ENCODE measurements at regions not wholly inside any gene's neighbourhood (a gene's known extent, or its start where the extent isn't known, plus 50 kb on each side); places are given as distances from the start of the nearest gene placed in this dataset.
"Not testable (repeated sequence)": the region's sequence is repeated elsewhere in the genome, so short reads cannot be mapped to it uniquely, and the experiment has no call there.

DNA sequence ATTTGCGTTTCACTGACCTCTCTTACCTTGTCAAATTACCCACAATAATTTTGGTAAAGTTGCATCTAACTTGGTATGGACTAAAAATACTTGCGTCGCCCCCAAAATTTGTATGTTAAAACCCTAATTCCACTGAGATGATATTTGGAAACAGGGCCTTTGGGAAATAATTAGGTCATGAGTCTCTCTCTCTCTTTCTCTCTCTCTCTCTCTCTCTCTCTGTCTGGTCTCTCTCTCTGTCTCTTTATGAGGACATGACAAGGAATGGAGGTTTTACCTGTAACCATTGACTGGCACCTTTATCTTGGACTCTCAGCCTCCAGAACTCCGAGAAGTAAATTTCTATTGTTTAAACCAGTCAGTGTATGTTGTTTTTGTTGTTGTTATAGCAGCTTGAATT, 111.5 kb upstream of the BDP1 start:
- DNase-seq; in situ Hi-C loops (cut with HindIII; ENCODE audit: low pct_ligation_motif_present, low pct_unique_long_range_greater_than_20kb, low sequenced_read_pairs): not testable (repeated sequence)

DNA sequence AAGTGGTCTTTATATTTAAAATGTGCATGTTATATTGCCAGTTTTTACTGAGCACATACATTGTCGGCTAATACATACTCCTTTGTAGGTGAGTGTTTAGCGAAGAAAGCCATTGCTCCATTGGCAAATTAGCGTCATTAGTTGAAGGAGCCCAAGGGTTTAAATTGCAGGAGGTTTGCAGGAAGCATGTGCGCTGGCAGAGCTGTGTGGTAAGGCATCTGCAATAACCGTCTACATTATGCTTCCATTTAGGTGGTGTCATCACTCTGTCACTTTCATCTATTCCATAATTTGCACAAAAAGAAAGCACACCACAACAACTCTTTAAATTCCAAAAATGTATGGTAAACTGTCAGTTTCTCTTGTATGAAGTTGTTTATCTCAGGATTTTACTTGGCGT, 82.8 kb upstream of the BDP1 start:
- DNase-seq; in situ Hi-C loops (cut with HindIII; ENCODE audit: low pct_ligation_motif_present, low pct_unique_long_range_greater_than_20kb, low sequenced_read_pairs): not testable (repeated sequence)

DNA sequence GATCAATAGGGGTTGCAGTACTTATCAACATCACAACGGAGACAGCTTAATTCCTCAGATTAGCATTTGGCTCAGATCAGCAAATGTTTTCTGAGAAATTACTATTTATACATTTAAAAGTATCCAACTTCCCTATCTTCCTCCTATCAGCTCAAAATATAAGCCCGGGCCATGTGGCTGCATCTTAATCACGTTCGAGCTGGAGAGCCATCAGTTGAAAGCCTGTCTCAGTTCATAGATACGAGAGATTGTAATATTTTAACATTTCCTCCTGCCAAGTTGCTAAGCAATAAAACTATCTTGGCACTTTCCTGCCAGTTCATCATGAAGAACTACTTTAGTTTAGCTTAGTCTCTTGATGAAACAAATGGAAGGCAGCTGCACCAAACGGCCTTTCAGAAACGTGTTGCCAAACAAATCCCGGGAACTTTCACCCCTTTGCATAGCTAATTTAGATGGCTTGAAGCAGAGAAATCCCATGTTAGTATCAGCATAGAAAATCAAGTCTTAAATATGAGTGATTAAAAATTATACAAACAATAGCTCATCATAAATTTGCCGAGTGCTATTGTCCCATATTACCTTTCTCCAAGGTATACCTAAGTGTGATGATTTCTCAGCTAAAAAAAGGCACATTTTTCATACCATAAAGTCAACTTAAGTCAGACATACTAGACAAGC, 82.3 kb upstream of the BDP1 start:
- in situ Hi-C loops (cut with HindIII; ENCODE audit: low pct_ligation_motif_present, low pct_unique_long_range_greater_than_20kb, low sequenced_read_pairs); DNase-seq: not testable (repeated sequence)

DNA sequence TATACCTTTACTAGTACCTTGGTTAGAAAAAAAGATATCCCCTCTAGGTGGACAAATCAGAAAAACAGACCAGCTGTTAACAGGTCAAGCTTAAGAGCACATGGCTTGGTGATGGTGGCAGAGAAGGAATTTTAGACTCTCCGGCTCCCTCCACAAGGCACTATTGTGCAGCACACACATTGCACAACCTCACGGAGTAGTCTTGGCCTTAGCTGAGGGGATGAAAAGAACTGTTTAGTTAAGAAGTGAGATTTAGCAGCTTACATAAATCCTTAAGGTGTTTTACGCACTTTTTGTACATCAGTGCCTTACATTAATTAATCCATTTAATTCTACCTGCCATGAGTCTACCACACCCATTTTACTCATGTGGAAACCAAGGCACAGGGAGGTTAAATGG, 71.2 kb upstream of the BDP1 start:
- DNase-seq; in situ Hi-C loops (cut with HindIII; ENCODE audit: low pct_ligation_motif_present, low pct_unique_long_range_greater_than_20kb, low sequenced_read_pairs): not testable (repeated sequence)

DNA sequence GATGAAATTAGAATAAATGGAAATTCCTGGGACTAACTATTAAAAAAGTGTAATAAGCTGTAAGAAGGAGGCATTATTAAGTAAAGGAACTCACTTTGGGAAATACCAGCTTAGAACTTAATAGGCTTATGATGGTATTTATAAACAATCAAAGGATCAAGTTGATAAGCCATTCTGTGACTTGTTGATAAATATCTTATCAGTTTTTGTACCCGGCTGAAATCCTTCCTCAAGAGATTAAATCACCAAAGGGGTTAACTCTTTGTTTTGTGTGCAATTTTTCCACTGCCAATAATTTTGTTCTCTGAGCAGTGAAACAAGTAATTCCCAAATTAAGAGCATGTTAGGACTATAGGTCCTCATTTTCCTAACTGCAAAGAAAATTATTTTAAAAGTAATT, 70.7 kb upstream of the BDP1 start:
- no peak for DNase-seq
- in situ Hi-C loops (cut with HindIII; ENCODE audit: low pct_ligation_motif_present, low pct_unique_long_range_greater_than_20kb, low sequenced_read_pairs) = no loop called here

DNA sequence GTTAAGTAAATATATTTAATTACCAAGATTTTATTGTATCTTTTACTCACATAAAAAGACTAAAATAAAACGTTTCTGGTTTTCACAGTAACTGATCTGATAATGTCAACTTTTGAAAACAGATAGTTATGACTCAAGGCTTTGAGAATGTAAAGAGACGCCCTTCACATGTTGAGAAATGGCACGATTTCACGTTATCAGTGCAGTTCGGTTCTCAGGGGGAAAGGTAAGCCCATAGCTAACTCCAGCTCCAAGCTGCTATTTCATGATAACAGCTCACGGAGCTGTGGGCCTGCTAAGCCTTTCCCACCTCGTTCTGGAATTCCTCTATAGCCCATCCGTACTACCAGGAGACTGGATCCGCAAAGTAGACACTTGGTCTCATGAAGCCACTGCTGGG, 70.2 kb upstream of the BDP1 start:
- in situ Hi-C loops (cut with HindIII; ENCODE audit: low pct_ligation_motif_present, low pct_unique_long_range_greater_than_20kb, low sequenced_read_pairs); DNase-seq: not testable (repeated sequence)

DNA sequence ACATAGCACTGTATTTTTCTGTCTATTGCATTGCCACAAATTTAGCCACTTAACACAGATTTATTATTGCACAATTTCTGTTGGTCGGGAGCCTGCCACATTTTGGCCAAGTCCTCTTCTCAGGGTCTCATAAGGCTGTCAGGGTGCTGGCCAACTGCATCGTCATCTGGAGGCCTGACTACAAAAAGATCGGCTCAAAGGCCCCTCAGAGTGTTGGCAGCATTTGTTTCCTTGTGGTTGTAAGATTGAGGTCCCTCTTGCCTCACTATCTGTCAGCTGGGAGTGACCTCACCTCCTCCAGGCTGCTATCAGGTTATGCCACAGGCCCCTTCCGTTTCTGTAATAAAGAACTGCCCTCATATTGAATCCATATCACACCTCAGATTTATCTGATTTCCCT, 67.3 kb upstream of the BDP1 start:
- DNase-seq; in situ Hi-C loops (cut with HindIII; ENCODE audit: low pct_ligation_motif_present, low pct_unique_long_range_greater_than_20kb, low sequenced_read_pairs): not testable (repeated sequence)

DNA sequence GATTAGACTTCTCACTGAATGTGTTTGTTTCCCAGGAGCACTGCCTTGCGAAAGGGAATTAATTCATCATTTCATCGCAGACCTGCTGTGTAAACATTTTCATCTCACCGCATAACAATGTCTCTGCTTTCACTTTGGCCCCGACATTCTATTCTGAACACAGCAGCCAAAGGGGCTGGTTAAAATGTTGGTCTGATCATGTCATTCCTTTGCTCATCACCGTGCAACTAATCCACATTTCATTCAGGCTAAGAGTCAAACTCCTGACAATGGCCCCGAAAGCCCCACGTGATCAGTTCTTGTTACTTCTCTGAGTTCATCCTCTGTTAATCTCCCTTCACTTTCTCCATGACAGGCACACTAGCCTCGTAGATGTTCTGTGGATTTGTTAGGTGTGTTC, 57.1 kb upstream of the BDP1 start:
- in situ Hi-C loops (cut with HindIII; ENCODE audit: low pct_ligation_motif_present, low pct_unique_long_range_greater_than_20kb, low sequenced_read_pairs) = not testable (repeated sequence)
- peak; percentile 10 for DNase-seq

DNA sequence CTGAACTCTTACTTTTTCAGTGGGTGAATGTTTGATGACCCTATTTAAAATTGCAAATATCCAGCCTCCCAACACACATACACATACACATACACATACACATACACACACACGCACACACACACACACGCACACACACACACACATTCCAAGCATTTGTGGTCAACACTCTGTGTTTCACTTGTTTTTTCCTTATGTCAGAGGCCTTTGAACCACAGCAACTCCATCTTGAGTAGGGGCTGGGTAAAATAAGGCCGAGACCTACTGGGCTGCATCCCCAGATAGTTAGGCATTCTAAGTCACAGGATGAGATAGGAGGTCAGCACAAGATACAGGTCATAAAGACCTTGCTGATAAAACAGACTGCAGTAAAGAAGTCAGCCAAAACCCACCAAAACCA, 56.6 kb upstream of the BDP1 start:
- DNase-seq; in situ Hi-C loops (cut with HindIII; ENCODE audit: low pct_ligation_motif_present, low pct_unique_long_range_greater_than_20kb, low sequenced_read_pairs): not testable (repeated sequence)

DNA sequence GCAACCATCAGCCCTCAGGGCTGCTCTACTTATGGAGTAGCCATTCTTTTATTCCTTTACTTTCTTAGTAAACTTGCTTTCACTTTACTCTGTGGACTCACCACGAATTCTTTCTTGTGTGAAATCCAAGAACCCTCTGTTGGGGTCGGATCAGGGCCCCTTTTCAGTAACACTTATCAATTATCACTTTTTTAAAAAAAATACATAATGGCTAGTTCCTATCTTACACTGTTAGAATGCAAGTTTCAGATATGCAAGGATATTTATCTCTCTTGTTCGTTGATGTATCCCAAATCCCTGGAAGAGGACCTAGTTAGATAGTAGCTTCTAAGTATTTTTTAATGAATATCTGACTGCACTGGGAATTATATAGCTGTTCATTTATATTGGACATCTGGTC, 56.0 kb upstream of the BDP1 start:
- DNase-seq; in situ Hi-C loops (cut with HindIII; ENCODE audit: low pct_ligation_motif_present, low pct_unique_long_range_greater_than_20kb, low sequenced_read_pairs): not testable (repeated sequence)

DNA sequence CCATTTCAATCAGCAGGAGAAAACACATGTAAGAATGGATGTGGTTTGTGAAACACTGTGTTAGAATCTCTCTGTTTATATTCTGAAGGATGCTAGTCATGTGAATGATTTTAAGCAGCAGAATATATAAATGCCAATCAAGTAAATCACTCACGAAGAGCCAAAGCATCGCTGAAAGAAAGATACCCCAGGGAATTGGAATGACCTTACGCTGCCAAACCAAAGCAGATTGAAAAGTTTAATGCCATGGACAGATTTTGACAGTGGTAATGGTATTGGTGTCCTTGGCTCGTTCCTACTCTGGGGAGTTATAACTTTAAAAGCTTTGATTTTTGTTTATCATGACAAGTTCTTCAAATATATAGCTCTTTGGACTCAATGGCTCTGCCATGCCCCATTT, 54.8 kb upstream of the BDP1 start:
- in situ Hi-C loops (cut with HindIII; ENCODE audit: low pct_ligation_motif_present, low pct_unique_long_range_greater_than_20kb, low sequenced_read_pairs); DNase-seq: not testable (repeated sequence)

DNA sequence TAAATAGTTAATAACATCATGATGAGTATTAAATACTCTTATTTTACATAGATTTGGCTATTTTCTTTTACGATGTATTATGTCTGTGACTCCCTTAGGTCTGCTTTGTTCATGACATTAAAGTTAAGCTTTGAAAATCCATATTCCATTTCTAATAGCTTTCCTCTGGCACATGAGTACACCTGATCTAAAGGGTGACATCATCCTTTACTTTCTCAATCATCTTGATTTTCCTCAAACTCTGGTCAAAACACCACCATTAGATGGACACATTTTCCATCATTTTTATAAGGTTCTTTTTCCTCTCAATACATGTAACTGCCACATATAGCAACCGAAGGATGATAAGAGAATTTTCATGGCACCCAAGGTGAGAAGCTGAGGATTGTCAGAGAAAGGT, 54.3 kb upstream of the BDP1 start:
- in situ Hi-C loops (cut with HindIII; ENCODE audit: low pct_ligation_motif_present, low pct_unique_long_range_greater_than_20kb, low sequenced_read_pairs); DNase-seq: not testable (repeated sequence)

DNA sequence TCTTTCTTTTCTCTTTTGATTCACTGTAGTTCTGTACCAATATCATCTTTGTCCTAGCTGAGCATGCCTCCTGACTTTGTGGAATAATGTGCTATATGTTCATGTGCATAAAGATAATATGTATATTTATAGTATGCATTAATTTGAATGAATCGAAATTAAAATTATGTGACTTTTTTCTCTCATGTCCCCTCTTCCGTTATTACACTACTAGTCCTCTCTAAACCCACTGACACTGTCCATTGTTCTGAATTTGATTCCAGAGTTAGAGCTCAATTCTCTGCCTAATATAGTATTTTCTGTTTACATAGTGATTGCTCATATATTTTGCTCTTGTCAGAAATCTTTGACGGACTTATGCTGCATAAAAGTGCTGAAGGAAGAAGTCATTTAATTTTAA, 53.9 kb upstream of the BDP1 start:
- DNase-seq; in situ Hi-C loops (cut with HindIII; ENCODE audit: low pct_ligation_motif_present, low pct_unique_long_range_greater_than_20kb, low sequenced_read_pairs): not testable (repeated sequence)

DNA sequence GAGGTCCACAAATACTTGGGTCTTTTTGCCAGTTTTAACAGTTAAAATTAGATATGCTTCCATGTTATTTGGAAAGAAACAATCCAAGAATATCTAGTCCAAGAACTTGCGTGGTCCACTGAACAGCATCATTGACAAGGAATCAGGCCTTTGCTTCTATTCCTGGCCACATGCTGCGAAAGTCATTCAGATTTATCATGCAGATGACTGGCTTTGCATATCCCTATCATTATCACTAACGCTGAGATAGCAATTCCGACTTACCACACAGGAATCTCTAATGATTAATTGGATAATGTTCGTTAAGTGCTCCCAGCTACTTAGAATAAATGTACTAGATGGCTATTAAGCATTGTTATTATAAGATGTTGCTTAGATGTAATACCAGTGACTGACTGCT, 51.0 kb upstream of the BDP1 start:
- DNase-seq; in situ Hi-C loops (cut with HindIII; ENCODE audit: low pct_ligation_motif_present, low pct_unique_long_range_greater_than_20kb, low sequenced_read_pairs): not testable (repeated sequence)

DNA sequence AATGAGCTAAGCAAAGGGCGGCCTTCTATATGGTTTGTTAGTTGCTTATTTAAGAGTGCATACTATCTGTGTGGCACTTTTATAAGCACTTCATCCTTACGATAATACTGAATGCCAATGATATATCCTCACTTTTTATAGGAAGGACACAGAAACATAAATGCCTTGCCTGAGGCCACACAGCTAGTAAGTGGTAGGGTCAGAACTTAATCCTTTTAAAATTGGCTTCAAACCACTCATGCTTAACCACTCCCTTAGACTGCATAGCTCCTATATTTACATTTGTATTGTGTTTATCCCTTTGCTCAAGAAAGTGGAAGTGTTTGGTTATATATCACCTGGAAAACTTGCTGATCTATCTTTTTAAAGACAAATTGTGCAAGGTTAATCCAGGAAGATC, 50.5 kb upstream of the BDP1 start:
- DNase-seq; in situ Hi-C loops (cut with HindIII; ENCODE audit: low pct_ligation_motif_present, low pct_unique_long_range_greater_than_20kb, low sequenced_read_pairs): not testable (repeated sequence)
